H54 (cell line): ENCODE measurements at regions not wholly inside any gene's neighbourhood (a gene's known extent, or its start where the extent isn't known, plus 50 kb on each side); places are given as distances from the start of the nearest gene placed in this dataset.

ENCODE experiments used
- DNase-seq: peaks from one replicate; pipeline ENCODE4 v3.0.0; 2011; ENCODE audit warnings: low spot score, mixed read lengths; ENCODE audit not compliant: insufficient read length
- FAIRE-seq: peaks from 3 replicates; lab custom pipeline; 2011; peaks lifted over from hg19 to GRCh38; lab: Jason Lieb, UNC
- POLR2A ChIP-seq: IDR thresholded peaks from 2 replicates; pipeline ENCODE4 v1.6.1; 2011; ENCODE audit warnings: low read depth, mild to moderate bottlenecking, low read length

DNA sequence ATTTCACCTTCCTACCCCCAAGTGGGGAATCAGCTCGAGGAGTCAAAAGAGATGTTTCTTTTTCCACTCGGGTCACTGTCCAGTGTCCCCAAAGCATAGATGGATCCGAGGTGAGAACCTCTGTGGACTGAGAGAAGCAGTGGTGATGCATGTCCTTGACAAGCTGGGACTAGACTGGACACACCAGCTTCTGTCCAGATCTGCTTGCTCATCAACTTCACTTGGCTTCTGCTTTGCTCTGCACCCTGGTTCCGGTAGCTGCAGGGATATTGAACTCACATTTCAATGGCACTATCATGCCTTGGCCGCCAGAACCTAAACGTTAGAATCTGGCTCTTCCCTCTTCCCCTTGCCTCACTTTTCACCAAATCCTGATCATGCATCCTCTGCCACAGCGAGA, 50.3 kb upstream of the CXCL12 start:
- no peak for FAIRE-seq
- no peak for TF ChIP-seq POLR2A
- DNase-seq, result no peak

DNA sequence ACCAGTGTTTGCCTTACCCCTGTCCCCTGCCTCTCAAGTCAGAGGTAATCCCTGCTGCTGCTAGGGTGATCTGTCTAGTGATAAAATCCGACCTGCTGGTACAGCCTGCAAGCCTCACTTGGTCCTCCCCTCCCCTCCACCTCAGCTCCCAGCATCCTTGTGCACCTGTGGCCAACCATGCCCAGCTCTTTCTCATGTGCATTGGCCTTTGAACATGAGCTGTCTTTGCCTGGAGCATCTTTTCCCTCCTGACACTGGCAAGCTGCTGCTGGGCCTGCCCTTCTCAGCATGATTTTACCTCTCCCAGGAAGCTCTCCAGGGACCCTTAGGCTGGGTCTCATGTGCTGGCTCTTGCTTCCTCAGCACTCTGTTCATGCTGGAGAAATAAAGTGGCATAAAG, 51.3 kb upstream of the CXCL12 start:
- no peak for FAIRE-seq
- no peak for TF ChIP-seq POLR2A

DNA sequence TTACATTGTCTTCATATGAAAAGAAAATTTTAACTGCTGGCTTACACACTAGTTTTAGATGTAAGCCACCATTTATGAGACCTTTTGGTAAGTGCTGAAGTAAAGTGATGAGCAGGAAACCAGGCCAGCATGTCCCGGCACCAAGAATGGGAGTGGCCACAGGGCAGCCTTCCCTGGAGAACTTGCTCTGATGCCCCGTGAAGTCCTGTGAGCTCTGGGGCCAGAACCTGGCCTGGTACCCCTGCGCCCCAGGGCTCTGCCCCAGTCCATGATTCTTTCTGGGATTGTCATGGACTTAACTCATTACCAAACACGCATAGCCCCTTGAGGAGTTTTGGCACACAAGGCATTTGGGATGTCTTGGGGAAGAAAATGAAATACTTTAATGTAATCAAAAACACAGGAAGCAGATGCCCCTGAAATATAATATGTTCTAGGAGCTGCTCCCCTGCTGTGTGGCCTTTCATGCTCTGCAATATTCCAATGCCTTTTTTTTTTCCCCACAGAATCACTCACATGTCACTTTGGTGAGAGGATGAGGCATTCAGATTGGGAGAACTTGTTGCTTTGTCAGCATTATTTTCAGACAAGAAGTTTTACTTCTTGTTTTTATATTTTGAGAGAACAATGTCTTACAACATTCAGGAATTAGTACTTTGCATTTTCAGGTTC, 53.1 kb upstream of the CXCL12 start:
- FAIRE-seq (no peak), DNase-seq (no peak)
- no peak for TF ChIP-seq POLR2A

More for the DNA sequence above, 51.3 kb upstream of the CXCL12 start:
- no peak for DNase-seq

DNA sequence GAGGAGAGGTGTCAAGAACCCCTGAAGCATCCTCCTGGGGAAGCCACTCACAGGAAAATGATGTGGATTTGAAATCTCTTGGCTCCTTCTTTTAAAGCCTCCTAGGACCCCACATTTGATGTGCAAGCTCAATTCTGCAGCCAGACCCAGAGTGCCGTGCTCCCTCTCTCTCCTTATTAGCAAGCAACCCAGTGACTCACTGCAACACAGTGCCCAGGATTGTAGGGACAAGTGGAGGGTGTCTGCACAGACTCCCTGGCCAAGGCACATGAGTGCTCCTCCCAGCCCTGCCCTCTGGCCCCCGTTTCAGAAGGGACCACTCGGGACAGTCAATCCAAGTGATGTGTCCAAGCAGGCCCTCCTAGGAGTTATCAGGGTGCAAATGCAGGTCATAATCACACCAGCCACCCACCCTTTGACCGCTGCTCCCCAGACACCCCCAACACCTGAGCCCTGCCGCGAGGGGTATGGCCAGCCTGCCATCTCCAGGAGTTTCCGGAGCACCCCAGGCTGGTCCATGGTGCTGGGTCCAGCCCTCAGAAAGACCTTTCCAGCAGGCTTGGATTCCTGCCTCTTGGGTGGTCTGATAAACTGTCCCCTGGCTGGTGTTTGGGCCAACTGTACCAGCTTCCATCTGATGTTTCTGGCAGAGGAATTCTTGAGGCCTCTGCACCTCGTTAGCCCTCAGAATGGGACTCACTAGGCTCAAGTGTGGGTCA, 54.5 kb upstream of the CXCL12 start:
- DNase-seq, result no peak
- FAIRE-seq, result no peak
- no peak for TF ChIP-seq POLR2A

DNA sequence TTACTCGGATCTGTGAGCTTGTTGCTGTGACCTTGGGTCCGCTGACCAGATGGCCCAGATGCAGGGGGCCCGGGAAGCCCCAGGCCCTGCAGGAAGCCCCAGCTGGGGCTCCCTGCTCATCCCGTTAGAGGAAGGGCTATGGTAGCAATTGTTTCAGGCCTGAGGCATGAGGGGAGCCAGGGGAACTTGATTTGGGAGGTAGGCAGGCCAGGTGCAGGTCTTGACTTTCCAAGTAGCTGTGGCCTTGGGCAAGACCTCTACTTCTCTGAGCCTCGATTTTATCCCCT, 55.0 kb upstream of the CXCL12 start:
- no peak for DNase-seq
- no peak for TF ChIP-seq POLR2A
- FAIRE-seq, result no peak

DNA sequence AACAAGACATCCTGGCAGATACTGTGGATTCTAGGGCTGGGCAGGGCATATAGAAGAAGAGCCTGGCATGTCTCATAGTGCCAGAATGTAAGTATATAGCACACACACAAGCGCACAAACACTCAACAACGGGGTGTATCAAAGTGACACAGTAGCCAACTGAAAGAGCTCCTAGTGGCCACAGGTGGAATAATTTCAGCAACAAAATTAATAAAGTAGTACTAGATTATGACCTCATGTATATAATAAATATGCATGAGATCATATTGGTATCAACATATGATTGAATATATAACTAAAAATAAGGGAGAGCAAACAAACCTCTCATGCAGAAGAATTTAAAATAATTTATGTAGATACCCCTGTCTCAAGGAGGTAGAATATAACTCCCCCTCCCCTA, 72.4 kb upstream of the CXCL12 start:
- FAIRE-seq, result no peak
- no peak for TF ChIP-seq POLR2A
- DNase-seq, result no peak

DNA sequence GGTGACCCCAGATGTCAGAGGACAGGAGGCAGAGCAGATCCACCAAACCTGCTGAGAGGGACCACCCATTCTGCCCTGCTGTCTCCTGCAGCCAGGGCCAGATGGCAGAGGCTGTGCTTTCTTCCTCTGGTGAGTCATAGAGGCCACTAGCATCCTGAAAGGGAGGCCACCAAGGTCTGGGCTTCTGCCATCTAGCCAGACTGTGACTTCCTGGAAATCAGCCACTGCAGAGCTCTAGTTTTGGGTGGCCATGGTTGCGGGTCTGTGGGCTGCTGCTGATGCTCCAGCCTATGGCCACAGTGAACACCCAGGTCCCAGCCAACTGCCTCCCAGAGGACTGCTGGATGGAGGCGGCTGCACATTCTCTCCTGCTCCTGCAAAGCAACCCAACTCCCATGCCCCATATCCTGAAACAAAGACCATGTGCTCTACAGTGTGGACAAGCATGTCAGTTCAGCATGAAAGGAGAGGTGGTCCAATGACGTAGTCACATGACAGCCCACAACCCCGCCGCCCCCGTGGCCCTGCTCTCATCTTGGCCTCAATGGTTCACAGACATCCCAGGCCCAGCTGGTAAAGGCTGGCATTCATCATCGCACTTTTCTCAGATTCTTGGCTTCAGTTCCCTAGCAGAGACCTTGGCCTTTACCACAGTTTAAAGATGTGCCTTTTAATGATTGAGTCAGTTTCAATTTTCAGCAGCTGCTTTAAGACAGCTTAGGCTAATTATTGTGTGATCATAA, 73.9 kb upstream of the CXCL12 start:
- FAIRE-seq (no peak), DNase-seq (no peak)
- TF ChIP-seq POLR2A, result no peak

DNA sequence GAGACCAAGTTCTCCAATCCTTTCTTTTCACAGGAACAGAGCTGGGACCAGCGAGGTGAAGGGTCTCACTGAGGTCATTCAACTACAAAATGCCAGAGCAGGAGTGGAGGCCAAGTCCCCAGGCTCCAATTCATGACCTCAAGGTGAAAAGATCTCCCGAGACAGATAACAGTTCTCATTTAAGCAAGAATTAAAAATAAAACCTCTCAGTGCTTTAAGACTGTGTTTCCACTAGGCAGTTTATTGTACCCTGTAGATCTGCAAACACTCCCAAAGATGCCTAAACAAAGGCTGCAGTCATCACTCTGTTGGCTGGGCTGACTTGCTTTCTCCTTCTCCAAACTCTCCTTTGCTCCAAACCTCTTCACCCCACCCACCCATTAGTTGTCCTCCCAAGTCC, 74.8 kb upstream of the CXCL12 start:
- no peak for TF ChIP-seq POLR2A
- no peak for FAIRE-seq

DNA sequence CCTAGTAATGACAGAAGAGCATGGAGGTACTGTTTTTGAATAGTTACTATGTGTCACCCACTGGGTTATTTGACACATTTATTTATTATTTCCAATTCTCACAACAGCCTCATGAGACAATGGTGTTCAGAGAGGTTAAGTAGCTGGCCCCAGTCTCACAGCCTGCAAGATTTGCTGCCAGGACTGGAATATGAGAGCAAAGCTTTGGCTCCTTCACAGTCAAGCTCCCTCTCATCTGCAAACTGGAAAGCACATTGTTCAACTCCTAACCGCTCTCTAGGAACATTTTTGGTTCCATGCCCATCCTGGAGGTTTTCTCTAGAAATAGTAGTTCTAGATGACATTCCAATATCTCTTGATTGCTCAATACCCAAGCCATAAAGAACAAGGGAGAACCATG, 75.5 kb upstream of the CXCL12 start:
- no peak for TF ChIP-seq POLR2A

More for the DNA sequence above, 74.8 kb upstream of the CXCL12 start:
- no peak for DNase-seq

DNA sequence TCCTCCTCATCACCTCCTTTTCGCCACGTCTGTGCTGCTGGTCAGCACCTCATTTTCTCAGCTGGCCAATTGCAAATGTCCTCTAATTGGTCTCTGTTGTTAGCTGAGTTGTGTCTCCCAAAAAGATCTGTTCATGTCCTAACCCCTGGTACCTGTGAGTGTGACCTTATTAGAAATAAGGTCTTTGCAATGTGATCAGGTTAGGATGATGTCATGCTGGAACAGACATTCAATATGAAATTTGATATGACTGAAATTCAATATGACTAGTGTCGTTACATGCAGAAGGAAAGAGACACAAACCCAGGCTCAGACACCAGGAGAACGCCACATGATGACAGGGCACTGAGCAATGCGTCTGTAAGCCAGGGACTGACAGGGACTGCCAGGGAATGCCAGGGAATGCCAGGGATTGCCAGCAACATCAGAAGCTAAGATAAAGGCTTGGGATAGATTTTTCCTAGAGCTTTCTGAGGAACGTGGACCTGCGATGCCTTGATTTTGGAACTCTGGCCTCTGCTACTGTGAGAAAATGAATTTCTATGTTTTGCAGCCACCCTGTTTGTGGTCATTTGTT, 77.5 kb upstream of the CXCL12 start:
- DNase-seq (no peak), FAIRE-seq (no peak)
- no peak for TF ChIP-seq POLR2A

More for the DNA sequence above, 75.5 kb upstream of the CXCL12 start:
- no peak for FAIRE-seq
- no peak for DNase-seq

DNA sequence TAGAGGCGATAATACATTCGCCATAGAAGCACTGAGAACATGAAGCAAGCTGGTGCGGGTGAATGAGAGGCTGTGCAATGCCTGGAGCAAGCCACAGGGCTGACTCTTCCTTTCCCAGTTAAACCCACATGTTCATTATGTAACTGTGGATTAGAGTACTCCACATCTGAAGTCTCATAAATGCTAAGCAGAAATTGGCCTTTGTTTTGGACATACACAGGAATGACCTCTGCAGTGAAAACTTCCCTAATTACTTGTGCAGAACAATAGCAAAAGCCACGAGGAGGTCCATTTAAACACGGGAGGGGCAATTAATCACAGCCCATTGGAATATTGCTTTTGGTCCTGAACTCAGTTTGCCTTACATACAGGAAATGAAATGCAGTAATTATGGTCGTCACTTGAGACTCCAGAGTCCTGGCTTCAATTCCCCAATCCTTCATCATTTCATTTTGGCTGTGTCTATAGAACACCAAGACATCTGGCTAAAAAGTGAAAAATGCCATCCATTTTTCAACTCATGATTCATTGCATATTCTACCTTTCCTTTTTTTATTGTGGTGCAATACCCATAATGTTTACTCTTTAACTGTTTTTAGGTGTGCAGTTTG, 78.7 kb upstream of the CXCL12 start:
- DNase-seq (no peak), FAIRE-seq (no peak)
- TF ChIP-seq POLR2A, result no peak

DNA sequence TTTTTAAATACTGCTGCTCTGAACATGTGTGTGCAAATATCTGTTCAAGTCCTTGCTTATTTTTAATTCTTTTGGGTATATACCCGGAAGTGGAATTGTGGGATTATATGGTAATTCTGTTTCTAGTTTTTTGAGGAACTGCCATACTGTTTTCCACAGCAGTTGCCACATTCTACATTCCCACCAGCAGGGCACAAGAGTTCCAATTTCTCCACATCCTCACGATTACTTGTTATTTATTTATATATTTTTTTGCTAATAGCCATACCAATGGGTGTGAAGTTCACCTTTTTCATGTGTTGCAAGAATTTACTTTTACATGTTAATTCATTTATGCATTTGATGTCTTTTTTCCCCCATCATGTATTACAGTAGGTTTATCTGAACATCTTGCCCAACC, 79.6 kb upstream of the CXCL12 start:
- no peak for TF ChIP-seq POLR2A
- DNase-seq (no peak), FAIRE-seq (no peak)

DNA sequence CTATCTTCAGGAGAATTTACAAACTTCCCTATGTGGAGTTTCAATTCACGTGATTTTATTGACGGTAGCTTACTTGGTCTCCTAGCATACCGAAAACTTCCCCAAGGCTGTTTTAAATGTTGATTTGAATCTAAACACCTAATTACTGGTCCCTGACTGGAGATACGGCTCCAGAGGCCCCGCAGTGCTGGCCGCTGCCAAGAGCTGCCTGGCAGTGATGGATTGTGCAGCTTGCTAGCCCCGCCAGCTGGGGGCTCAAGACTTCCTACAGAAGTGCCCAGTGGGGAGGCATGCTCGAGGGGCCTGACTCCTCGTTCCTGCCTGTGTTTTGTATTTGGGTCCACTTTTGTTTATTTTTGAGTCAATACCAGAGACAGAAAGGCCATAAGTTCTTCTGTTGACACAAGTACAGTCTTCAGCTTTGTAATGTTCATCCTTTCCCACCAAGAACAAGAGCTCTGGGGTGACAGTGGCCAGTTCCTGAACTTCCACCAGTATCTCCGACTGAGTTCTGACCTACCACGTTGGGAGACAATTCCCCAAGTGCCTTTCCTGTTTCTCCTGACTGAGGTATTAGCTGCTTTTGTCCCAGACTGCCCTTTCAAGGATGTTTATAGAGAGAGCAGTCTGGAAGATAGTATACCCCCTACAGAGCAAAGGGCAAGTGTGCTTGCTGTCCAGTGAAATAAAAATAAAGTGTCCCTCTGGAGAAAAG, 80.7 kb upstream of the CXCL12 start:
- no peak for TF ChIP-seq POLR2A
- FAIRE-seq (no peak), DNase-seq (no peak)
